Spleen (tissue), 11 donors: ENCODE measurements at regions not wholly inside any gene's neighbourhood (a gene's known extent, or its start where the extent isn't known, plus 50 kb on each side); places are given as distances from the start of the nearest gene placed in this dataset.
"Not testable (repeated sequence)": the region's sequence is repeated elsewhere in the genome, so short reads cannot be mapped to it uniquely, and the experiment has no call there.

Source experiments
- DNase-seq: peaks from one replicate; pipeline ENCODE4 v3.0.0-alpha.2; 2020
- H3K27ac ChIP-seq, 8 donors: fragments of 200-600 bp; sonication (generic) in 7 of 8; 1 replicate in 4 of 8; 2 replicates in 4 of 8; pipeline versions ENCODE4 v1.5.0 to v1.8.0; 2016 to 2021; ENCODE audit warnings: inconsistent platforms in 4 of 8, mild to moderate bottlenecking in 4 of 8, moderate library complexity in 1 of 8
- H3K27me3 ChIP-seq, 7 donors: fragments of 200-600 bp; sonication (generic) in 6 of 7; replicated peaks in 1 of 7; 1 replicate in 4 of 7; 2 replicates in 3 of 7; pipeline versions ENCODE4 v1.5.0 to v1.8.0; 2016 to 2021; ENCODE audit warnings: inconsistent platforms in 3 of 7, mild to moderate bottlenecking in 1 of 7
- H3K36me3 ChIP-seq, 6 donors: fragments of 200-600 bp; sonication (generic) in 5 of 6; 1 replicate in 4 of 6; 2 replicates in 2 of 6; pipeline versions ENCODE4 v1.5.0 to v1.8.0; 2016 to 2021; ENCODE audit warnings: inconsistent platforms in 2 of 6
- H3K4me1 ChIP-seq, 6 donors: fragments of 200-600 bp; sonication (generic) in 5 of 6; 1 replicate in 3 of 6; 2 replicates in 3 of 6; pipeline versions ENCODE4 v1.5.0 to v1.8.0; 2016 to 2021; ENCODE audit warnings: inconsistent platforms in 3 of 6
- H3K4me3 ChIP-seq, 8 donors: fragments of 200-600 bp; sonication (generic) in 7 of 8; 1 replicate in 4 of 8; 2 replicates in 4 of 8; pipeline versions ENCODE4 v1.5.0 to v1.8.0; 2016 to 2021; ENCODE audit warnings: inconsistent platforms in 4 of 8, mild to moderate bottlenecking in 4 of 8, moderate library complexity in 2 of 8
- H3K9me3 ChIP-seq, 8 donors: fragments of 200-600 bp; sonication (generic) in 7 of 8; 1 replicate in 4 of 8; 2 replicates in 4 of 8; pipeline versions ENCODE4 v1.5.0 to v1.8.0; 2016 to 2021; ENCODE audit warnings: inconsistent platforms in 4 of 8
- POLR2A ChIP-seq, 3 donors: fragments of 450-650 bp; IDR thresholded peaks; one replicate each; pipeline ENCODE4 v1.5.1; 2017; ENCODE audit warnings: antibody characterized with exemption in 3 of 3, mild to moderate bottlenecking in 1 of 3
- POLR2AphosphoS5 ChIP-seq, 3 donors: sonication (generic); formaldehyde crosslinking; IDR thresholded peaks; one replicate each; pipeline ENCODE4 v1.5.1; 2017; ENCODE audit warnings: antibody characterized with exemption in 3 of 3
- WGBS, 5 donors: extraction: QIAGEN DNeasy Blood & Tissue Kit in 3 of 5; methylation state at CpG; one replicate each; pipeline versions ENCODE4 v1.1.5 to v1.1.7; 2013 to 2018; 5-methylcytosine and 5-hydroxymethylcytosine counted together
- intact Hi-C: fragments of 100-400 bp; cut with DNase I; formaldehyde crosslinking; loops from one replicate; pipeline ENCODE4 v1.15.0; 2023; ENCODE audit warnings: low total_unique reads
- TF ChIP-seq, protein P1 (sequence below), 11 experiments: fragments of 200-600 bp in 7 of 11; fragments of 450-650 bp in 4 of 11; sonication (generic) in 4 of 11; IDR thresholded peaks in 8 of 11; conservative IDR thresholded peaks in 3 of 11; 1 replicate in 7 of 11; 2 replicates in 4 of 11; pipeline versions ENCODE4 v1.4.0 to v1.8.0; 2016 to 2021; ENCODE audit warnings: antibody characterized with exemption in 11 of 11, inconsistent platforms in 4 of 11, mild to moderate bottlenecking in 1 of 11
- donor health status: healthy with polysubstance abuse.
- donor health status: DM: no; HTN: no; CAD: no; lungs with moderate emphysema.
- donor health status: DM: no; HTN: no; CAD: no.
- donor health status: Bipolar disorder and iron deficiency.
- donor health status: healthy.
- donor health status: DM: no; HTN: no; CAD: no.
- donor health status: DM: yes; HTN: yes; CAD: no.

DNA sequence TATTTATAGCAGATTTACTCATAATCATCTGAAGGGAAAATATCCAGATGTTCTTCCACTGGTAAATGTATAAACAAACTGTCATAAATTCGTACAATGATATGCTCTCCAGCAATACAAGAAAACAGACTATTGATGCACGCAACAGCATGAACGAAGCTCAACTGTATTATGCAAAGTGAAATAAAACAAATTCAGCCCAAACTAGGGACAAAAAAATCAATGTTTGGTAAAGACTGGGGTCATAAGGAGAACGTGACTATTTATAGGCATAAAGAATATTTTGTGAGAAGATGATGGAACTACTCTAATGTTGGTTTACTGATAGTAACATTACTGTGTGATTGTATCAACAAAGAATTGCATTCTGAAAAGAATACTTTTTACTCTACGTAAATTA lies 1276.7 kb upstream of the DDX18 start:
- Histone ChIP-seq H3K4me1 (no peaks in the 10 kb centered on the region), H3K27ac (no peak overlapping the region), H3K36me3 (no peaks in the 10 kb centered on the region), H3K4me3 (no peak overlapping the region), H3K9me3 (peaks cover 0 to 13% (median 10%) of the 10 kb centered on the region in 8 donors), H3K27me3 (no peaks in the 10 kb centered on the region)
- no peak for TF ChIP-seq POLR2AphosphoS5 (IDR thresholded peaks at IDR 0.05)
- intact Hi-C loops = no loop called here
- WGBS, 5 donors = 71 to 83% (median 76%) methylated on average over 5 of the region's 5 CpGs
- no peak for DNase-seq

DNA sequence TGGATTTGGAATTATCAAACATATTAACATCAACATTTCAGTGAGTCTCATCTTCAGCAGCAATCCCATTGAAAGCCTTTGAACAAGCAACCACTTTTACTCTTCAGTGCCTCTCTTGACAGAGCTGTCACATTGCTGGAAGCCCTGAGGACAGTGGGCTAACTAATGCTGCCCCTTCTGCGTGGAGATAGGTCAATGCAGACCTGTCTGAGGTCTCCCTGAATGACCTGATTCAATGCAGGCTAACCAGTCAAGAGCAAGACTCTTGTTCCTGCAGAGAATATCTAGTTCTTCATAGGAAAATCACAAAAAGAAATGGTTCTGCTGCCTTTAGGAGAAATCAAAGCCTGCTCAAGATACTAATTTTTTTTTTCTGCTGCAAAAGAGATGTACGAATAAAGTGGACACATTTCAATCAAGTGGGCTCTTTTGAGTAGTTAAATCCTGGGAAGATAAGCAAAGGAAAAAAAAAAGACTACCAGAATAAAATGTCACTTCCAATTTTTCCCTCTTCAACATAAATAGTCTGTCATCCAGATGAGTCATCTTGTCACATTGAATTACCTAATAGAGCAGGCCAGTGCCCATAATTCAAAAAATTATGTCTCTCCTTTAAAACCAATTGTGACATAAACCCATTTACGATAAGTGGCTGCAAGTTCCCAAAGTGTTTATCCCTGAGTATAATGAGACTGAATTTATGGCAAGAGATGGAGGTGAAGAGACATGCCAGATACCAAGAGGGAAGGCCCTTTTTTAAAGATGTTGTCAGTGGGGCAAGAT lies 1269.0 kb upstream of the DDX18 start:
- Histone ChIP-seq H3K27me3 (no peaks in the 10 kb centered on the region), H3K36me3 (no peaks in the 10 kb centered on the region), H3K27ac (no peak overlapping the region), H3K4me3 (no peak overlapping the region), H3K9me3 (peaks cover 0 to 27% (median 14%) of the 10 kb centered on the region in 8 donors), H3K4me1 (no peaks in the 10 kb centered on the region)
- 53 to 77% (median 67%) methylated on average over 3 of the region's 3 CpGs for WGBS, 5 donors
- intact Hi-C loops = no loop called here
- TF ChIP-seq POLR2A (IDR thresholded peaks at IDR 0.05) = no peak
- TF ChIP-seq, protein P1, sequence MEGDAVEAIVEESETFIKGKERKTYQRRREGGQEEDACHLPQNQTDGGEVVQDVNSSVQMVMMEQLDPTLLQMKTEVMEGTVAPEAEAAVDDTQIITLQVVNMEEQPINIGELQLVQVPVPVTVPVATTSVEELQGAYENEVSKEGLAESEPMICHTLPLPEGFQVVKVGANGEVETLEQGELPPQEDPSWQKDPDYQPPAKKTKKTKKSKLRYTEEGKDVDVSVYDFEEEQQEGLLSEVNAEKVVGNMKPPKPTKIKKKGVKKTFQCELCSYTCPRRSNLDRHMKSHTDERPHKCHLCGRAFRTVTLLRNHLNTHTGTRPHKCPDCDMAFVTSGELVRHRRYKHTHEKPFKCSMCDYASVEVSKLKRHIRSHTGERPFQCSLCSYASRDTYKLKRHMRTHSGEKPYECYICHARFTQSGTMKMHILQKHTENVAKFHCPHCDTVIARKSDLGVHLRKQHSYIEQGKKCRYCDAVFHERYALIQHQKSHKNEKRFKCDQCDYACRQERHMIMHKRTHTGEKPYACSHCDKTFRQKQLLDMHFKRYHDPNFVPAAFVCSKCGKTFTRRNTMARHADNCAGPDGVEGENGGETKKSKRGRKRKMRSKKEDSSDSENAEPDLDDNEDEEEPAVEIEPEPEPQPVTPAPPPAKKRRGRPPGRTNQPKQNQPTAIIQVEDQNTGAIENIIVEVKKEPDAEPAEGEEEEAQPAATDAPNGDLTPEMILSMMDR (IDR thresholded peaks at IDR 0.05 in 8 of 11, conservative IDR thresholded peaks at IDR 0.05 in 3 of 11) = no peak
- no peak for TF ChIP-seq POLR2AphosphoS5 (IDR thresholded peaks at IDR 0.05)
- no peak for DNase-seq

DNA sequence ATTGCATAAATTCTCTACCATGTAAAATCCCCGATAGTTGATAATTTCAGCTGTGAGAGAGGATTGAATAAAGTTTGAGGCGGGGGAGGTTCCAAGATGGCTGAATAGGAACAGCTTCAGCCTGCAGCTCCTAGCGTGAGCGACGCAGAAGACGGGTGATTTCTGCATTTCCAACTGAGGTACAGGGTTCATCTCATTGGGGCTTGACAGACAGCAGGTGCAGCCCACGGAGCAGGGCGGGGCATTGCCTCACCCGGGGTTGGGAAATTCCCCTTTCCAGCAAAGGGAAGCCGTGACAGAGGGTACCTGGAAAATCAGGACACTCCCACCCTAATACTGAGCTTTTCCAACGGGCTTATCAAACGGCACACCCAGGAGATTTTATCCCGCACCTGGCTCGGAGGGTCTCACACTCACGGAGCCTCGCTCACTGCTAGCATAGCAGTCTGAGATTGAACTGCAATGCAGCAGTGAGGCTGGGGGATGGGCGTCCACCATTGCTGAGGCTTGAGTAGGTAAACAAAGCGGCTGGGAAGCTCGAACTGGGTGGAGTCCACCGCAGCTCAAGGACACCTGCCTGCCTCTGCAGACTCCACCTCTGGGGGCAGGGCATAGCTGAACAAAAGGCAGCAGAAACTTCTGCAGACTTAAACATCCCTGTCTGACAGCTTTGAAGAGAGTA lies 1261.6 kb upstream of the DDX18 start:
- H3K4me1 ChIP-seq, H3K4me3 ChIP-seq, H3K27ac ChIP-seq, H3K36me3 ChIP-seq, H3K27me3 ChIP-seq, DNase-seq, intact Hi-C loops: not testable (repeated sequence)
- WGBS, 5 donors = 79 to 88% (median 81%) methylated on average over 17 to 20 of the region's 20 CpGs
- H3K9me3 ChIP-seq = peaks cover 0 to 18% (median 6%) of the 10 kb centered on the region in 8 donors

DNA sequence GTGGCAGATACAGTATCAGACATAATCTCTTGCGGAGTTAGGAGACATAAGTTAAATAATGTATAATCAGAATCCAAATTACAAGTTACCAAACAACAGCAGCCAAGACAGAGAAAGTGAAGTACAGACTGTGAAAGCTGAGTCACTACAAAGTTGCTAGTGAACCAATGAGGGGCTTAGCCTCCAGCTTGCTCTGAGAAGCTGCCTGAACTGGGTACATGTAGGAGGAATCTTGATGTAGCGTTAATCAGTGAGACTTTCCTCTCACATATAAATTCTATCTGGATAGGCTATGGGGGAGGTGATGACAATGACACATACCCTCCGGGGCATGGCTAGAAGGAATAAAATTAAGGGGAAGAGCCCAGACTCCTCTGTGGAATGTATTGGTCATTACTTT lies 1234.3 kb upstream of the DDX18 start:
- intact Hi-C loops = no loop called here
- H3K9me3 ChIP-seq = peaks cover 0 to 23% (median 18%) of the 10 kb centered on the region in 8 donors
- no peaks in the 10 kb centered on the region for H3K4me1 ChIP-seq
- no peak for DNase-seq
- H3K27ac ChIP-seq = no peak overlapping the region
- TF ChIP-seq POLR2A (IDR thresholded peaks at IDR 0.05) (no peak), POLR2AphosphoS5 (IDR thresholded peaks at IDR 0.05) (no peak)
- TF ChIP-seq, protein P1 (IDR thresholded peaks at IDR 0.05 in 8 of 11, conservative IDR thresholded peaks at IDR 0.05 in 3 of 11) = no peak
- WGBS, 5 donors = 57 to 87% (median 60%) methylated on average over 3 of the region's 3 CpGs
- no peaks in the 10 kb centered on the region for H3K27me3 ChIP-seq
- H3K4me3 ChIP-seq = no peak overlapping the region
- H3K36me3 ChIP-seq = no peaks in the 10 kb centered on the region

DNA sequence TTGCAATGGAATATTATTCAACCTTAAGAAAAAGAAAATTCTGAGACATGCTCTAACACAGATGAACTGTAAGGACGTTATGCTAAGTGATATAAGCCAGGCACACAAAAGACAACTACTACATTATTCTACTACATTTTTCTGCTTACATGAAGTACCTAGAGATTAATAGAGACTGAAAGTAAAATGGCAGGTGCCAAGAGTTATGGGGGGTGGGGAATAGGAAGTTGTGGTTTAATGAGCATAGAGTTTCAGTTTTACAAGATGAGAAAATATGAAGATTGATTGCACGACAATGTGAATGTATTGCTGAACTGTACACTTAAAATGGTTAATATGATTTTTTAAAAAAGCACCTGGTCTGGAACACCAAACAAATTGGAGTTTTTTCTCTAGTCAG lies 1231.6 kb upstream of the DDX18 start:
- Histone ChIP-seq H3K27ac (no peak overlapping the region), H3K9me3 (peaks cover 0 to 14% (median 8%) of the 10 kb centered on the region in 8 donors), H3K27me3 (no peaks in the 10 kb centered on the region), H3K36me3 (no peaks in the 10 kb centered on the region), H3K4me3 (no peak overlapping the region), H3K4me1 (no peaks in the 10 kb centered on the region)
- intact Hi-C loops = no loop called here
- TF ChIP-seq, protein P1 (IDR thresholded peaks at IDR 0.05 in 8 of 11, conservative IDR thresholded peaks at IDR 0.05 in 3 of 11) = no peak
- no peak for TF ChIP-seq POLR2A (IDR thresholded peaks at IDR 0.05)
- TF ChIP-seq POLR2AphosphoS5 (IDR thresholded peaks at IDR 0.05) = no peak
- DNase-seq = no peak
- 52 to 64% (median 55%) methylated on average over 2 of the region's 2 CpGs for WGBS, 5 donors
